Naive thymus-derived CD4-positive, alpha-beta T cell (primary cell): ENCODE measurements at regions not wholly inside any gene's neighbourhood (a gene's known extent, or its start where the extent isn't known, plus 50 kb on each side); places are given as distances from the start of the nearest gene placed in this dataset.

Experiments
- ATAC-seq: fragments of 150-1000 bp; cut with Tn5 transposase; 2 replicates; pipeline ENCODE4 v1.10.0; 2021; ENCODE audit warnings: mild to moderate bottlenecking, moderate library complexity
- CTCF ChIA-PET: fragments of 350-600 bp; sonication (Branson Sonifier 250); formaldehyde crosslinking; loops from one replicate; lab custom pipeline; 2021; ENCODE audit warnings: antibody characterized with exemption; lab: Charles Lee
- POLR2A ChIA-PET: fragments of 350-600 bp; sonication (Branson Sonifier 250); formaldehyde crosslinking; loops from one replicate; lab custom pipeline; 2021; ENCODE audit warnings: antibody characterized with exemption, inconsistent platforms; lab: Charles Lee
- DNase-seq, 9 donors: peaks; one replicate each; pipeline versions ENCODE4 v3.0.0 to v3.0.0-alpha.2; 2020 to 2022; ENCODE audit warnings: mixed read lengths in 1 of 9
- H3K27ac ChIP-seq: one replicate; pipeline ENCODE4 v1.7.0; 2013; ENCODE audit warnings: mild to moderate bottlenecking, low read depth, low read length, moderate library complexity
- H3K27me3 ChIP-seq, 2 donors: one replicate each; pipeline ENCODE4 v1.7.0; 2013; ENCODE audit warnings: low read length in 2 of 2, mild to moderate bottlenecking in 2 of 2, moderate library complexity in 2 of 2; ENCODE audit not compliant: control insufficient read depth in 2 of 2, insufficient read depth in 2 of 2
- H3K36me3 ChIP-seq, 3 experiments: 1 replicate in 2 of 3; 2 replicates in 1 of 3; pipeline ENCODE4 v1.7.0; 2013; ENCODE audit warnings: low read length in 3 of 3, mild to moderate bottlenecking in 3 of 3, moderate library complexity in 1 of 3; ENCODE audit not compliant: insufficient read depth in 3 of 3, control insufficient read depth in 2 of 3
- H3K4me1 ChIP-seq, 2 donors: one replicate each; pipeline ENCODE4 v1.7.0; 2013; ENCODE audit warnings: low read length in 2 of 2, mild to moderate bottlenecking in 2 of 2, moderate library complexity in 1 of 2; ENCODE audit not compliant: control insufficient read depth in 2 of 2, insufficient read depth in 2 of 2
- H3K4me3 ChIP-seq: 2 replicates; pipeline ENCODE4 v1.7.0; 2013; ENCODE audit warnings: mild to moderate bottlenecking, low read length
- H3K9me3 ChIP-seq, 3 experiments: 1 replicate in 2 of 3; 2 replicates in 1 of 3; pipeline ENCODE4 v1.7.0; 2013; ENCODE audit warnings: low read length in 3 of 3; ENCODE audit not compliant: control insufficient read depth in 2 of 3
- H3K27ac Mint-ChIP-seq, 9 donors: one replicate each; pipeline ENCODE4 v1.8.0; 2020 to 2022; ENCODE audit warnings: mixed read lengths in 9 of 9, mild to moderate bottlenecking in 8 of 9, moderate library complexity in 5 of 9, inconsistent platforms in 2 of 9
- H3K27me3 Mint-ChIP-seq, 5 donors: one replicate each; pipeline ENCODE4 v1.8.0; 2021 to 2022; ENCODE audit warnings: mixed read lengths in 5 of 5, mild to moderate bottlenecking in 1 of 5
- H3K36me3 Mint-ChIP-seq, 5 donors: one replicate each; pipeline ENCODE4 v1.8.0; 2020 to 2022; ENCODE audit warnings: mixed read lengths in 5 of 5, mild to moderate bottlenecking in 3 of 5, inconsistent platforms in 1 of 5
- H3K4me1 Mint-ChIP-seq, 7 donors: one replicate each; pipeline ENCODE4 v1.8.0; 2020 to 2022; ENCODE audit warnings: mixed read lengths in 7 of 7, mild to moderate bottlenecking in 3 of 7, inconsistent platforms in 1 of 7
- H3K4me3 Mint-ChIP-seq, 10 donors: one replicate each; pipeline ENCODE4 v1.8.0; 2020 to 2022; ENCODE audit warnings: mild to moderate bottlenecking in 10 of 10, mixed read lengths in 10 of 10, moderate library complexity in 6 of 10, inconsistent platforms in 2 of 10
- H3K9me3 Mint-ChIP-seq, 11 donors: one replicate each; pipeline ENCODE4 v1.8.0; 2020 to 2022; ENCODE audit warnings: mixed read lengths in 11 of 11, mild to moderate bottlenecking in 4 of 11, inconsistent platforms in 1 of 11, moderate library complexity in 1 of 11
- intact Hi-C, 2 donors: fragments of 100-400 bp; cut with micrococcal nuclease; formaldehyde crosslinking; loops; one replicate each; pipeline ENCODE4 v1.15.1; 2023

GRCh38 chr18:56221195-56222065 is 417.0 kb downstream of the TXNL1 start:
- H3K27ac ChIP-seq = no peak overlapping the region
- H3K4me3 ChIP-seq = no peak overlapping the region
- no peaks in the 10 kb centered on the region for H3K4me1 Mint-ChIP-seq
- no peaks in the 10 kb centered on the region for H3K27me3 ChIP-seq
- no peaks in the 10 kb centered on the region for H3K36me3 ChIP-seq
- POLR2A ChIA-PET = no interaction called here
- ATAC-seq (no peak), DNase-seq (no peak)
- no peaks in the 10 kb centered on the region for H3K36me3 Mint-ChIP-seq
- intact Hi-C loops = no loop called here
- no peaks in the 10 kb centered on the region for H3K9me3 ChIP-seq
- H3K4me3 Mint-ChIP-seq = no peak overlapping the region
- no peak overlapping the region for H3K27ac Mint-ChIP-seq
- H3K27me3 Mint-ChIP-seq = peaks cover 0 to 3% (median 0%) of the 10 kb centered on the region in 5 donors
- H3K9me3 Mint-ChIP-seq = peaks cover 0 to 12% (median 0%) of the 10 kb centered on the region in 11 donors
- CTCF ChIA-PET = no interaction called here
- H3K4me1 ChIP-seq = no peaks in the 10 kb centered on the region

GRCh38 chr18:56217406-56217805 is 421.0 kb downstream of the TXNL1 start:
- Mint-ChIP-seq H3K4me3 (no peak overlapping the region), H3K27me3 (peaks cover 0 to 3% (median 0%) of the 10 kb centered on the region in 5 donors), H3K9me3 (peaks cover 0 to 21% (median 1%) of the 10 kb centered on the region in 11 donors), H3K4me1 (no peaks in the 10 kb centered on the region), H3K27ac (no peak overlapping the region), H3K36me3 (no peaks in the 10 kb centered on the region)
- intact Hi-C loops = no loop called here
- H3K27me3 ChIP-seq = no peaks in the 10 kb centered on the region
- ChIA-PET CTCF (no interaction called here), POLR2A (no interaction called here)
- H3K9me3 ChIP-seq = no peaks in the 10 kb centered on the region
- ATAC-seq (no peak), DNase-seq (no peak)
- H3K4me3 ChIP-seq = no peak overlapping the region
- no peaks in the 10 kb centered on the region for H3K4me1 ChIP-seq
- H3K36me3 ChIP-seq = no peaks in the 10 kb centered on the region
- no peak overlapping the region for H3K27ac ChIP-seq

DNA sequence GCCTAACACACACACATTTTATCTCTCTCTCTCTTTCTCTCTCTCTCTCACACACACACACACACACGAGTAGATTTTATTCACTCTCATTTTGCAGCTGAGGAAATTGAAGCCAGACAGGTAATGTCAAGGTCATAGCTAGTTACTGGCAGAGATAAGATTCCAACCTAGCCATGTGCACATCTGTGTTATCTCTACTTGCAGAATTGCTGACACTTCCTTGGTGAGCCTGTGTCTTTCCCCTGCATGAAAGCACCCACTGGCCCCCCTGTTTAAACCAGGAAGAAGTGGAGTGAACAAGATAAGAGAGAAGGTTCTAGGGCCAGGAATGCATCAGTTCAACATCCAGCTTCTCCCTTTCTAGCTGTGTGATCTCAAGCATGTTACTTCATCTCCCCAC is 423.7 kb downstream of the TXNL1 start:
- H3K9me3 Mint-ChIP-seq = peaks cover 0 to 19% (median 0%) of the 10 kb centered on the region in 11 donors
- no peaks in the 10 kb centered on the region for H3K9me3 ChIP-seq
- no peak for DNase-seq
- no peaks in the 10 kb centered on the region for H3K36me3 ChIP-seq
- H3K27ac Mint-ChIP-seq = no peak overlapping the region
- CTCF ChIA-PET = no interaction called here
- peaks cover 0 to 3% (median 0%) of the 10 kb centered on the region in 5 donors for H3K27me3 Mint-ChIP-seq
- no peak overlapping the region for H3K27ac ChIP-seq
- ATAC-seq = no peak
- no peak overlapping the region for H3K4me3 ChIP-seq
- H3K4me1 ChIP-seq = no peaks in the 10 kb centered on the region
- no peaks in the 10 kb centered on the region for H3K4me1 Mint-ChIP-seq
- H3K36me3 Mint-ChIP-seq = no peaks in the 10 kb centered on the region
- no peaks in the 10 kb centered on the region for H3K27me3 ChIP-seq
- intact Hi-C loops = no loop called here
- POLR2A ChIA-PET = no interaction called here
- H3K4me3 Mint-ChIP-seq = no peak overlapping the region

- H3K9me3 Mint-ChIP-seq = peaks cover 0 to 17% (median 0%) of the 10 kb centered on the region in 11 donors
- H3K9me3 ChIP-seq = no peaks in the 10 kb centered on the region
- intact Hi-C loops = no loop called here
- no peak overlapping the region for H3K4me3 ChIP-seq
- no peak overlapping the region for H3K4me3 Mint-ChIP-seq
- H3K4me1 ChIP-seq = no peaks in the 10 kb centered on the region
- no peak for ATAC-seq
- no peaks in the 10 kb centered on the region for H3K27me3 Mint-ChIP-seq
- H3K4me1 Mint-ChIP-seq = peaks cover 0 to 1% (median 0%) of the 10 kb centered on the region in 7 donors
- ChIA-PET POLR2A (no interaction called here), CTCF (no interaction called here)
- no peaks in the 10 kb centered on the region for H3K27me3 ChIP-seq
- no peaks in the 10 kb centered on the region for H3K36me3 Mint-ChIP-seq
- no peak overlapping the region for H3K27ac Mint-ChIP-seq
- H3K36me3 ChIP-seq = no peaks in the 10 kb centered on the region
- no peak overlapping the region for H3K27ac ChIP-seq
- DNase-seq = no peak
Observed at GRCh38 chr18:56210520-56210919, 427.9 kb downstream of the TXNL1 start.

- Mint-ChIP-seq H3K9me3 (peaks cover 0 to 12% (median 3%) of the 10 kb centered on the region in 11 donors), H3K27me3 (peaks cover 0 to 5% (median 0%) of the 10 kb centered on the region in 5 donors), H3K36me3 (peaks cover 0 to 4% (median 0%) of the 10 kb centered on the region in 5 donors), H3K27ac (no peak overlapping the region), H3K4me1 (peaks cover 0 to 1% (median 0%) of the 10 kb centered on the region in 7 donors), H3K4me3 (no peak overlapping the region)
- CTCF ChIA-PET = no interaction called here
- ATAC-seq (no peak), DNase-seq (no peak)
- H3K4me3 ChIP-seq = no peak overlapping the region
- no peaks in the 10 kb centered on the region for H3K27me3 ChIP-seq
- POLR2A ChIA-PET = no interaction called here
- no peaks in the 10 kb centered on the region for H3K9me3 ChIP-seq
- no peak overlapping the region for H3K27ac ChIP-seq
- no peaks in the 10 kb centered on the region for H3K36me3 ChIP-seq
- no peaks in the 10 kb centered on the region for H3K4me1 ChIP-seq
- intact Hi-C loops = no loop called here
Observed at GRCh38 chr18:56207989-56208388, 430.4 kb downstream of the TXNL1 start.

GRCh38 chr18:56204052-56204451 is 434.3 kb downstream of the TXNL1 start:
- Histone ChIP-seq H3K27me3 (no peaks in the 10 kb centered on the region), H3K4me1 (no peaks in the 10 kb centered on the region), H3K36me3 (no peaks in the 10 kb centered on the region), H3K27ac (no peak overlapping the region), H3K9me3 (no peaks in the 10 kb centered on the region), H3K4me3 (no peak overlapping the region)
- Mint-ChIP-seq H3K4me3 (no peak overlapping the region), H3K27me3 (peaks cover 0 to 5% (median 0%) of the 10 kb centered on the region in 5 donors), H3K36me3 (peaks cover 0 to 4% (median 0%) of the 10 kb centered on the region in 5 donors), H3K27ac (no peak overlapping the region), H3K4me1 (peaks cover 0 to 1% (median 0%) of the 10 kb centered on the region in 7 donors), H3K9me3 (peaks cover 0 to 12% (median 3%) of the 10 kb centered on the region in 11 donors)
- CTCF ChIA-PET = no interaction called here
- ATAC-seq (no peak), DNase-seq (no peak)
- intact Hi-C loops = no loop called here
- POLR2A ChIA-PET = no interaction called here

GRCh38 chr18:56202678-56203077 is 435.7 kb downstream of the TXNL1 start:
- ATAC-seq = no peak
- ChIA-PET POLR2A (no interaction called here), CTCF (no interaction called here)
- Mint-ChIP-seq H3K27me3 (peaks cover 0 to 5% (median 0%) of the 10 kb centered on the region in 5 donors), H3K27ac (no peak overlapping the region), H3K4me1 (peaks cover 0 to 1% (median 0%) of the 10 kb centered on the region in 7 donors), H3K36me3 (peaks cover 0 to 4% (median 0%) of the 10 kb centered on the region in 5 donors), H3K4me3 (no peak overlapping the region), H3K9me3 (peaks cover 0 to 12% (median 3%) of the 10 kb centered on the region in 11 donors)
- no peak overlapping the region for H3K27ac ChIP-seq
- DNase-seq = no peak
- no peaks in the 10 kb centered on the region for H3K9me3 ChIP-seq
- no peaks in the 10 kb centered on the region for H3K27me3 ChIP-seq
- H3K36me3 ChIP-seq = no peaks in the 10 kb centered on the region
- intact Hi-C loops = no loop called here
- H3K4me1 ChIP-seq = no peaks in the 10 kb centered on the region
- H3K4me3 ChIP-seq = no peak overlapping the region
